Endothelial cell of umbilical vein (primary cell): ENCODE measurements at regions not wholly inside any gene's neighbourhood (a gene's known extent, or its start where the extent isn't known, plus 50 kb on each side); places are given as distances from the start of the nearest gene placed in this dataset.

ENCODE experiments used
- BruUV-seq: library from RNA; stranded (reverse); fragments of 400-500 nt; replicated peaks from 2 replicates; lab custom pipeline; 2021; lab: Mats Ljungman, UMichigan
- CTCF ChIA-PET: fragments of 300-600, 350-600 bp; sonication (Branson Sonifier 250); formaldehyde crosslinking; loops from one replicate; lab custom pipeline; 2021; ENCODE audit warnings: antibody characterized with exemption, inconsistent platforms; lab: Charles Lee
- POLR2A ChIA-PET: fragments of 300-600, 350-600 bp; sonication (Branson Sonifier 250); formaldehyde crosslinking; loops from one replicate; lab custom pipeline; 2021; ENCODE audit warnings: antibody characterized with exemption, inconsistent platforms; lab: Charles Lee
- DNase-seq: peaks from one replicate; pipeline ENCODE4 v3.0.0-alpha.2; 2011; ENCODE audit warnings: low read depth, low spot score
- FAIRE-seq: peaks from 2 replicates; lab custom pipeline; 2011; peaks lifted over from hg19 to GRCh38; lab: Jason Lieb, UNC
- H2AFZ ChIP-seq: 2 replicates; pipeline ENCODE4 v1.6.0; 2012; ENCODE audit warnings: low read depth, low read length, control low read depth, inconsistent platforms
- H3K27ac ChIP-seq: 2 replicates; pipeline ENCODE4 v1.5.1; 2011; ENCODE audit warnings: low read depth, mild to moderate bottlenecking, control low read depth, low read length, moderate library complexity; ENCODE audit not compliant: insufficient read depth
- H3K27me3 ChIP-seq, 2 experiments: 2 replicates each; pipeline versions ENCODE4 v1.6.0 to v1.6.1; 2011; ENCODE audit warnings: low read length in 2 of 2, mixed read lengths in 1 of 2; ENCODE audit not compliant: control insufficient read depth in 2 of 2, insufficient read depth in 2 of 2
- H3K36me3 ChIP-seq, 2 experiments: 2 replicates in 1 of 2; 3 replicates in 1 of 2; pipeline ENCODE4 v1.5.1; 2011; ENCODE audit warnings: low read length in 2 of 2, mild to moderate bottlenecking in 1 of 2, moderate library complexity in 1 of 2; ENCODE audit not compliant: control insufficient read depth in 2 of 2, insufficient read depth in 2 of 2; ENCODE audit errors: extremely low read depth in 1 of 2
- H3K4me1 ChIP-seq: 3 replicates; pipeline ENCODE4 v1.5.1; 2011; ENCODE audit warnings: mild to moderate bottlenecking, low read length; ENCODE audit not compliant: control insufficient read depth, insufficient read depth; ENCODE audit errors: extremely low read depth
- H3K4me2 ChIP-seq: 2 replicates; pipeline ENCODE4 v1.6.1; 2011; ENCODE audit warnings: low read length, control low read depth, mixed read lengths; ENCODE audit not compliant: insufficient read depth
- H3K4me3 ChIP-seq, 3 experiments: fragments of 200-600 bp in 1 of 3; sonication (generic), shearing (Covaris generic) in 1 of 3; replicated peaks in 1 of 3; 2 replicates each; pipeline ENCODE4 v1.5.1; 2011 to 2016; ENCODE audit warnings: control low read depth in 3 of 3, low read length in 3 of 3, mild to moderate bottlenecking in 2 of 3, inconsistent platforms in 1 of 3, low read depth in 1 of 3, moderate library complexity in 1 of 3; ENCODE audit not compliant: insufficient read depth in 1 of 3
- H3K79me2 ChIP-seq: 2 replicates; pipeline ENCODE4 v1.6.0; 2012; ENCODE audit warnings: low read length, inconsistent platforms; ENCODE audit not compliant: control insufficient read depth, insufficient read depth
- H3K9ac ChIP-seq: replicated peaks from 2 replicates; pipeline ENCODE3; 2011; ENCODE audit warnings: low read length, control low read depth; ENCODE audit not compliant: insufficient read depth; ENCODE audit errors: extremely low read depth
- H3K9me1 ChIP-seq: replicated peaks from 3 replicates; pipeline ENCODE4 v1.6.0; 2011; ENCODE audit warnings: mild to moderate bottlenecking, low read length; ENCODE audit not compliant: control insufficient read depth, insufficient read depth; ENCODE audit errors: extremely low read depth
- H3K9me3 ChIP-seq: replicated peaks from 2 replicates; pipeline ENCODE4 v1.5.1; 2012; ENCODE audit warnings: low read length, inconsistent platforms; ENCODE audit not compliant: control insufficient read depth, insufficient read depth
- H4K20me1 ChIP-seq: replicated peaks from 2 replicates; pipeline ENCODE3; 2011; ENCODE audit warnings: mild to moderate bottlenecking, low read length; ENCODE audit not compliant: control insufficient read depth, insufficient read depth; ENCODE audit errors: extremely low read depth
- CTCF ChIP-seq, 2 donors: IDR thresholded peaks; 1 replicate in 1 of 2; 2 replicates in 1 of 2; pipeline ENCODE4 v1.5.1; 2011; ENCODE audit warnings: low read length in 2 of 2, mild to moderate bottlenecking in 2 of 2, moderate library complexity in 2 of 2, control low read depth in 1 of 2, inconsistent platforms in 1 of 2, low read depth in 1 of 2; ENCODE audit not compliant: insufficient read depth in 1 of 2; ENCODE audit errors: extremely low read depth in 1 of 2
- EZH2 ChIP-seq: IDR thresholded peaks from 2 replicates; pipeline ENCODE4 v1.6.1; 2012; ENCODE audit warnings: borderline replicate concordance, low read depth, mild to moderate bottlenecking, moderate library complexity, low read length, inconsistent platforms; ENCODE audit not compliant: severe bottlenecking
- FOS ChIP-seq: IDR thresholded peaks from 2 replicates; pipeline ENCODE4 v1.6.1; 2011; ENCODE audit warnings: mild to moderate bottlenecking, low read length, moderate library complexity, borderline replicate concordance; ENCODE audit not compliant: insufficient read depth
- GATA2 ChIP-seq: IDR thresholded peaks from 2 replicates; pipeline ENCODE4 v1.7.0; 2011; ENCODE audit warnings: low read depth, mild to moderate bottlenecking, moderate library complexity, mixed read lengths, low read length; ENCODE audit not compliant: insufficient read length, insufficient read depth
- JUN ChIP-seq: IDR thresholded peaks from 2 replicates; pipeline ENCODE4 v1.6.1; 2011; ENCODE audit warnings: borderline replicate concordance, low read depth; ENCODE audit not compliant: insufficient read length, insufficient read depth
- MAX ChIP-seq: IDR thresholded peaks from 2 replicates; pipeline ENCODE4 v1.6.1; 2011; ENCODE audit not compliant: insufficient read depth, insufficient read length
- MYC ChIP-seq: IDR thresholded peaks from one replicate; pipeline ENCODE4 v1.6.1; 2011; ENCODE audit warnings: mild to moderate bottlenecking, low read depth, low read length
- POLR2A ChIP-seq: IDR thresholded peaks from 2 replicates; pipeline ENCODE4 v1.6.1; 2012; ENCODE audit warnings: low read depth, mild to moderate bottlenecking, control low read depth, low read length
- POLR2AphosphoS5 ChIP-seq: IDR thresholded peaks from 2 replicates; pipeline ENCODE4 v1.6.1; 2012; ENCODE audit warnings: low read depth, mild to moderate bottlenecking, control low read depth, low read length, moderate library complexity; ENCODE audit not compliant: insufficient read depth
- dilution Hi-C: fragments of 300-500 bp; cut with MboI; formaldehyde crosslinking; loops from one replicate; pipeline ENCODE4 v1.15.0; 2019; ENCODE audit warnings: low sequenced_read_pairs; ENCODE audit not compliant: extremely low pct_ligation_motif_present
- intact Hi-C: fragments of 100-400 bp; cut with micrococcal nuclease; formaldehyde crosslinking; loops from one replicate; pipeline ENCODE4 v1.10.0; 2022

GRCh38 chr6:167525774-167526173, 200.9 kb downstream of the TTLL2 start:
- Histone ChIP-seq H3K79me2 (no peaks in the 10 kb centered on the region), H3K4me2 (no peak overlapping the region), H3K9me3 (no peaks in the 10 kb centered on the region), H2AFZ (no peak overlapping the region), H3K4me1 (no peaks in the 10 kb centered on the region), H3K27me3 (no peaks in the 10 kb centered on the region), H3K36me3 (no peaks in the 10 kb centered on the region), H4K20me1 (no peaks in the 10 kb centered on the region), H3K4me3 (no peak overlapping the region), H3K27ac (no peak overlapping the region), H3K9ac (no peak overlapping the region), H3K9me1 (no peaks in the 10 kb centered on the region)
- CTCF ChIA-PET = no interaction called here
- intact Hi-C loops (no loop called here), dilution Hi-C loops (no loop called here)
- POLR2A ChIA-PET = no interaction called here
- DNase-seq = no peak
- TF ChIP-seq POLR2AphosphoS5 (no peak), JUN (no peak), FOS (no peak), GATA2 (no peak), EZH2 (no peak), MAX (no peak), POLR2A (no peak), MYC (no peak), CTCF (IDR thresholded peaks at IDR 0.05; ENCODE audit: extremely low read depth in 1 of 2, insufficient read depth in 1 of 2, low read depth in 1 of 2, low read length in 2 of 2) (no peak)
- BruUV-seq = no TSS peak
- no peak for FAIRE-seq
